GM23338 (cell line): ENCODE measurements at regions not wholly inside any gene's neighbourhood (a gene's known extent, or its start where the extent isn't known, plus 50 kb on each side); places are given as distances from the start of the nearest gene placed in this dataset.

Experiments
- ATAC-seq: fragments of 200-7000 bp; cut with Tn5 transposase; 3 replicates; pipeline ENCODE4 v1.9.1; 2020
- DNase-seq: peaks from one replicate; pipeline ENCODE4 v3.0.0-alpha.2; 2015; ENCODE audit warnings: low spot score
- H2AFZ ChIP-seq: fragments of 200-600 bp; sonication (generic); 2 replicates; pipeline ENCODE4 v1.8.0; 2016; ENCODE audit warnings: antibody characterized with exemption, mild to moderate bottlenecking, moderate library complexity
- H3F3A ChIP-seq: fragments of 200-600 bp; sonication (generic); replicated peaks from 2 replicates; pipeline ENCODE4 v1.8.0; 2017; ENCODE audit warnings: antibody characterized with exemption, mixed run types, low read depth
- H3K27ac ChIP-seq: fragments of 200-600 bp; sonication (generic); 2 replicates; pipeline ENCODE4 v1.6.1; 2016; ENCODE audit warnings: low read depth
- H3K27me3 ChIP-seq: fragments of 200-600 bp; sonication (generic); 2 replicates; pipeline ENCODE4 v1.8.0; 2016; ENCODE audit warnings: mild to moderate bottlenecking, mixed run types, moderate library complexity; ENCODE audit not compliant: insufficient read depth
- H3K36me3 ChIP-seq: fragments of 200-600 bp; sonication (generic); 2 replicates; pipeline ENCODE4 v1.8.0; 2016; ENCODE audit warnings: mild to moderate bottlenecking; ENCODE audit not compliant: insufficient read depth
- H3K4me1 ChIP-seq: fragments of 200-600 bp; sonication (generic); 2 replicates; pipeline ENCODE4 v1.8.0; 2016; ENCODE audit warnings: mild to moderate bottlenecking, moderate library complexity; ENCODE audit not compliant: insufficient read depth
- H3K4me2 ChIP-seq: fragments of 200-600 bp; sonication (generic); 2 replicates; pipeline ENCODE4 v1.7.1; 2017; ENCODE audit warnings: mixed run types
- H3K4me3 ChIP-seq: fragments of 200-600 bp; sonication (generic); 2 replicates; pipeline ENCODE4 v1.6.1; 2016; ENCODE audit warnings: mixed run types
- H3K79me2 ChIP-seq: fragments of 200-600 bp; sonication (generic); replicated peaks from 2 replicates; pipeline ENCODE4 v1.8.0; 2017; ENCODE audit warnings: mild to moderate bottlenecking; ENCODE audit not compliant: insufficient read depth
- H3K9me2 ChIP-seq: fragments of 200-600 bp; sonication (generic); 2 replicates; pipeline ENCODE4 v1.8.0; 2017; ENCODE audit not compliant: insufficient read depth
- H4K20me1 ChIP-seq: fragments of 200-600 bp; sonication (generic); replicated peaks from 2 replicates; pipeline ENCODE4 v1.8.0; 2017; ENCODE audit warnings: mild to moderate bottlenecking; ENCODE audit not compliant: insufficient read depth
- H3K27ac Mint-ChIP-seq: 2 replicates; pipeline ENCODE4 v1.8.0; 2020; ENCODE audit warnings: inconsistent platforms, mild to moderate bottlenecking, moderate library complexity, mixed read lengths
- H3K27me3 Mint-ChIP-seq: 3 replicates; pipeline ENCODE4 v1.8.0; 2022; ENCODE audit warnings: low read depth, mild to moderate bottlenecking, moderate library complexity, mixed read lengths, inconsistent platforms; ENCODE audit not compliant: insufficient read depth, poor library complexity
- H3K36me3 Mint-ChIP-seq: 3 replicates; pipeline ENCODE4 v1.8.0; 2021; ENCODE audit warnings: low read depth, mild to moderate bottlenecking, inconsistent platforms, moderate library complexity, mixed read lengths
- H3K4me1 Mint-ChIP-seq: 3 replicates; pipeline ENCODE4 v1.8.0; 2020; ENCODE audit warnings: mild to moderate bottlenecking, inconsistent platforms, mixed read lengths
- H3K4me3 Mint-ChIP-seq: 3 replicates; pipeline ENCODE4 v1.8.0; 2021; ENCODE audit warnings: moderate library complexity, mild to moderate bottlenecking, inconsistent platforms, mixed read lengths
- H3K9me3 Mint-ChIP-seq: 3 replicates; pipeline ENCODE4 v1.8.0; 2020; ENCODE audit warnings: moderate library complexity, mild to moderate bottlenecking, inconsistent platforms, mixed read lengths
- CREB1 ChIP-seq: fragments of 250-450 bp; sonication (Bioruptor Pico); IDR thresholded peaks from 2 replicates; pipeline ENCODE4 v1.5.0; 2020; ENCODE audit warnings: low read depth, mild to moderate bottlenecking, moderate library complexity
- CTCF ChIP-seq, 2 experiments: fragments of 200-600 bp in 1 of 2; sonication (generic) in 1 of 2; conservative IDR thresholded peaks; 2 replicates each; pipeline versions ENCODE4 v1.5.1 to v1.6.1; 2016 to 2017; ENCODE audit warnings: antibody characterized with exemption in 2 of 2, low read depth in 2 of 2, mild to moderate bottlenecking in 2 of 2, moderate library complexity in 1 of 2
- ETS1 ChIP-seq: IDR thresholded peaks from 2 replicates; pipeline ENCODE4 v1.6.1; 2016; ENCODE audit warnings: antibody characterized with exemption
- EZH2 ChIP-seq: fragments of 200-600 bp; sonication (generic); IDR thresholded peaks from one replicate; pipeline ENCODE4 v1.8.0; 2017; ENCODE audit warnings: antibody characterized with exemption, mild to moderate bottlenecking, low read depth; ENCODE audit not compliant: unreplicated experiment
- EZH2phosphoT487 ChIP-seq: fragments of 200-600 bp; sonication (generic); IDR thresholded peaks from one replicate; pipeline ENCODE4 v1.8.1; 2018; ENCODE audit warnings: antibody characterized with exemption; ENCODE audit not compliant: unreplicated experiment
- JUNB ChIP-seq: IDR thresholded peaks from one replicate; pipeline ENCODE4 v1.6.1; 2016; ENCODE audit warnings: antibody characterized with exemption; ENCODE audit not compliant: unreplicated experiment
- NANOG ChIP-seq: IDR thresholded peaks from 2 replicates; pipeline ENCODE4 v1.6.1; 2016; ENCODE audit warnings: antibody characterized with exemption, borderline replicate concordance
- POLR2AphosphoS5 ChIP-seq: IDR thresholded peaks from 2 replicates; pipeline ENCODE4 v1.6.1; 2016; ENCODE audit warnings: antibody characterized with exemption, low read depth
- REST ChIP-seq: IDR thresholded peaks from one replicate; pipeline ENCODE4 v1.6.1; 2018; ENCODE audit warnings: antibody characterized with exemption; ENCODE audit not compliant: unreplicated experiment
- STAT1 ChIP-seq: IDR thresholded peaks from one replicate; pipeline ENCODE4 v1.6.1; 2016; ENCODE audit warnings: antibody characterized with exemption; ENCODE audit not compliant: unreplicated experiment
- ZNF114 ChIP-seq: fragments of 250-450 bp; sonication (Bioruptor Pico); IDR thresholded peaks from 2 replicates; pipeline ENCODE4 v1.5.0; 2020; ENCODE audit warnings: mild to moderate bottlenecking, moderate library complexity
- ZNF331 ChIP-seq: fragments of 250-450 bp; sonication (Bioruptor Pico); IDR thresholded peaks from 2 replicates; pipeline ENCODE4 v1.5.0; 2020; ENCODE audit warnings: low read depth, mild to moderate bottlenecking, moderate library complexity
- ZNF462 ChIP-seq: fragments of 250-450 bp; sonication (Bioruptor Pico); IDR thresholded peaks from 2 replicates; pipeline ENCODE4 v1.5.0; 2020; ENCODE audit warnings: mild to moderate bottlenecking, moderate library complexity

GRCh38 chr5:152052470-152052869 is 127.8 kb upstream of the GLRA1 start:
- TF ChIP-seq POLR2AphosphoS5 (no peak), EZH2 (no peak), STAT1 (no peak), ZNF114 (no peak), REST (no peak), ETS1 (no peak), ZNF331 (CRISPR knock-in tag) (no peak), CREB1 (CRISPR knock-in tag) (no peak), JUNB (no peak), NANOG (no peak), EZH2phosphoT487 (no peak), ZNF462 (CRISPR knock-in tag) (no peak), CTCF (conservative IDR thresholded peaks at IDR 0.05; ENCODE audit: low read depth in 2 of 2) (no peak)
- no peaks in the 10 kb centered on the region for H3K79me2 ChIP-seq
- H4K20me1 ChIP-seq: no peaks in the 10 kb centered on the region
- H3K9me3 Mint-ChIP-seq: peaks cover 12% of the 10 kb centered on the region; the same call in 2 of the 3 replicates
- H2AFZ ChIP-seq: peak overlapping the region; percentile 93; the same call in 1 of the 2 replicates
- no peak overlapping the region for H3K4me3 ChIP-seq
- H3K27me3 ChIP-seq: no peaks in the 10 kb centered on the region
- peaks cover 9% of the 10 kb centered on the region for H3K4me1 Mint-ChIP-seq
- peak overlapping the region; percentile 49; the same call in 1 of the 2 replicates for H3K4me2 ChIP-seq
- DNase-seq (no peak), ATAC-seq (peak; percentile 35)
- peaks cover 2% of the 10 kb centered on the region for H3K27me3 Mint-ChIP-seq
- H3K36me3 Mint-ChIP-seq: no peaks in the 10 kb centered on the region; the same call in 2 of the 3 replicates
- no peaks in the 10 kb centered on the region for H3K36me3 ChIP-seq
- no peak overlapping the region for H3K27ac ChIP-seq
- H3K27ac Mint-ChIP-seq: no peak overlapping the region
- H3K4me1 ChIP-seq: peaks cover 16% of the 10 kb centered on the region
- H3K9me2 ChIP-seq: no peaks in the 10 kb centered on the region
- no peaks in the 10 kb centered on the region for H3F3A ChIP-seq
- H3K4me3 Mint-ChIP-seq: no peak overlapping the region
